Activated T-cell treated with anti-CD3 and anti-CD28 coated beads, Interleukin-2, amount 50 U/mL, for 4 hours (primary cell): ENCODE measurements at regions not wholly inside any gene's neighbourhood (a gene's known extent, or its start where the extent isn't known, plus 50 kb on each side); places are given as distances from the start of the nearest gene placed in this dataset.
A peak's percentile ranks its signal among the peaks of the same experiment; 100 is the strongest.

ENCODE experiments used
- ATAC-seq, 2 donors: fragments of 200-7000 bp; cut with Tn5 transposase; one replicate each; pipeline ENCODE4 v1.10.0; 2021
- DNase-seq: peaks from one replicate; pipeline ENCODE4 v3.0.0-alpha.2; 2020
- H3K27me3 Mint-ChIP-seq: one replicate; pipeline ENCODE4 v1.8.0; 2021; ENCODE audit warnings: low read depth, mixed read lengths
- H3K36me3 Mint-ChIP-seq: one replicate; pipeline ENCODE4 v1.8.0; 2022; ENCODE audit warnings: mixed read lengths; ENCODE audit not compliant: insufficient read depth
- H3K4me1 Mint-ChIP-seq: one replicate; pipeline ENCODE4 v1.8.0; 2021; ENCODE audit warnings: low read depth, mixed read lengths
- H3K4me3 Mint-ChIP-seq: one replicate; pipeline ENCODE4 v1.8.0; 2021; ENCODE audit warnings: mild to moderate bottlenecking, moderate library complexity, mixed read lengths
- H3K9me3 Mint-ChIP-seq: one replicate; pipeline ENCODE4 v1.8.0; 2021; ENCODE audit warnings: mixed read lengths

DNA sequence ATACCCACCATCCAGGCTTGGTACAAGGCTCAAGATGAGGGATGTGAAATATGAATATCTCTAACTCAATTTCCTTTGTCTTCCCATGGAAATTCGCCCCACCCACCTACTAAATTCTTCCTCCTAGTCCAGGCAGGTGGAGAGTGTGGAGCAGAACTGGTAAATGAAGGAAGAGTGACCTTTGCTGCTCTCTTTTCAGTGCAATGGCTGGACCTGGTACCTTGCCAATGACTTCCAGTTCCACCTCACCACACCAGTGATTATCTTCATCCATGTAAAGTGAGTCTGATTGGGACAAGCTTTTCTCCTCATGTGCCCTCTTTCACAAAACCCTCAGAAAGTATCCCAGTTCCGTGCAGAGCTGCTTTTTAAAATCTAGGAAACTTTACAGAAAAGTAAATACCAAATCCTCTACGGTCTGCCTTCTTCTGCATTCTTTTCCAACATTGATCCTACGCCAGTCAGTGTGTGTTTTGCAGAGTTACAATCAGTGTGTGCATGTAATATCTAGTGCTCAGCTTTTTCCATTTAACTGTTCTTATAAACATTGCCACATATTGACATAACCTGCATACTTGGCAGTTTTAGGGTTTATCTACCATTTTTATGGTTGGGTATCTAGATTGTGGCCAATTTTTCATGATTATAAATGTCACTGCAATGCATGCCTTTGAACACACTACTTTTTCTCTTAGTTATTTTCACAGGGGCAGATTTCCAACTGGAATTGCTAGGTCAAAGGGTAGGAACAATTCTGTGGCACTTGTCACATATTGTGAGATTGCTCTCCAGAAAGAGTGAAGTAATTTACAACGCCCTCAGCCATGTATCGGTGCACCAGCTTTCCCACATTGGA, 86.5 kb upstream of the SEC11C start:
- H3K27me3 Mint-ChIP-seq, result peaks cover 21% of the 10 kb centered on the region
- H3K9me3 Mint-ChIP-seq, result no peaks in the 10 kb centered on the region
- no peaks in the 10 kb centered on the region for H3K36me3 Mint-ChIP-seq
- ATAC-seq, result no peak
- DNase-seq, result no peak
- no peak overlapping the region for H3K4me3 Mint-ChIP-seq
- no peaks in the 10 kb centered on the region for H3K4me1 Mint-ChIP-seq

DNA sequence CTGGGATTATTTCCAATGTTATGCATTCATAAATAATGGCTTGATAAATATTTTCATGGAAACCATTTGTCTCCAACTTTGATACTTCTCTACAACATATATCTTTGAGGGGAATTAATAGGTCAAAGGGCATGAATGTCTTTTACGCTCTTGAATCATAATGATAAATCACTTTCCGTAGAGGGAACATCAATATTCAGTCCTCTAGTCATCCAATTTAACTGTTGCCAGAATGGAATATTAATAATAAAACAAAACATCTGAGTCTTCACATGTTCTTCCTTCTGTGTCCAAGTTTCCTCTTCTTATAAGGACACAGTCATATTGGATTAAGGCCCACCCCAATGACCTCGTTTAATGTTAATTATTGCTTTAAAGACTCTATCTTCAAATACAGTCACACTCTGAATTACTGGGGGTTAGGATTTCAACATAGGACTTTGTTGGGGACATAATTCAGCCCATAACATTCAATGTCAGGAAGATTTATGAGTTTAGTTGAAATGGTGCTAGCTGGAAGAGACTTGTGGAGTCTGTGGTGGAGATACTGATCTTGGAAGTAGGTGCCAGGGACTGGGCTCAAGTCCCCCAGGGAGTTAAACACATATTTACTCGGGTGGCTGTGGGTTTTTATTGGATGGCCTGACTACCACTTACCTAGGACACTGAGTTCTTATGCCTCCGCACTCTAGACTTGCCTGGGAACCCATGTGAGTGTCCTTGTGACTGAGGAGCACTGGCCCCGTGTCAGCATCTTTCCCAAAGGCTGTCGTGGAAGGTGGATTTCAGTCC, 85.0 kb upstream of the SEC11C start:
- Mint-ChIP-seq H3K9me3 (no peaks in the 10 kb centered on the region), H3K4me1 (no peaks in the 10 kb centered on the region), H3K27me3 (peaks cover 15% of the 10 kb centered on the region), H3K36me3 (no peaks in the 10 kb centered on the region), H3K4me3 (no peak overlapping the region)
- no peak for ATAC-seq
- no peak for DNase-seq

DNA sequence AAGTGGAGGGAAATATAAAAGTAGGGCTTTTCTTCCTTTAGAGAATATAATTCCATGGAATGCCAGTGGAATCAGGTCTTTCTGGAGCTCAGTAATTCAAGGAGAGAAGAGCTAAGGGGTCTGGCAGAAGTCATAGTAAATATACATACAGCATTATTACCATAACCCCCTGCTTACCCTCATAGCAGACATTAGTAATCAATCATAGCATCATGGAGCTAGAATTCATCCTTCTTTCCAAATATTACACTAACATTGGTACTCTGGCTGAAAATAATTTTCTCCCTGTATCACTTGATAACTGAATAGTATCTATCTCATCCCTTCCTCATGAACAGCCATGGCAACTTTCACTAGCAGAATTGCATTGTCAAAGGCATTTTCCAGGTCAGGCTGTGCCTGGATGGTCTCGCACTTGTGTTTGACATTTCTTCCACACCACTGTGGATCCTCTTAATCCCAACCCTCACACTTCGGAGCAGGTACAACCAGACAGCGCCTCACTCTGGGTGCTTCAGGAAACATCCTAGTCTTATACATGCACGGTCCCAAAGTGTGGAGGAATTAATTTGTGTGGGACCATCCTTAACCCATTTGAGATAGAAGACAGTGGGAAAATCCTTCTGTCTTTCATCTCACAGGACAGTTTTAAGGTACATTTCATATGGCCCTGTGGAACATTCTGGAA, 84.2 kb upstream of the SEC11C start:
- DNase-seq, result no peak
- H3K4me1 Mint-ChIP-seq, result no peaks in the 10 kb centered on the region
- H3K9me3 Mint-ChIP-seq, result no peaks in the 10 kb centered on the region
- ATAC-seq, result no peak
- no peak overlapping the region for H3K4me3 Mint-ChIP-seq
- no peaks in the 10 kb centered on the region for H3K36me3 Mint-ChIP-seq
- peaks cover 16% of the 10 kb centered on the region for H3K27me3 Mint-ChIP-seq

DNA sequence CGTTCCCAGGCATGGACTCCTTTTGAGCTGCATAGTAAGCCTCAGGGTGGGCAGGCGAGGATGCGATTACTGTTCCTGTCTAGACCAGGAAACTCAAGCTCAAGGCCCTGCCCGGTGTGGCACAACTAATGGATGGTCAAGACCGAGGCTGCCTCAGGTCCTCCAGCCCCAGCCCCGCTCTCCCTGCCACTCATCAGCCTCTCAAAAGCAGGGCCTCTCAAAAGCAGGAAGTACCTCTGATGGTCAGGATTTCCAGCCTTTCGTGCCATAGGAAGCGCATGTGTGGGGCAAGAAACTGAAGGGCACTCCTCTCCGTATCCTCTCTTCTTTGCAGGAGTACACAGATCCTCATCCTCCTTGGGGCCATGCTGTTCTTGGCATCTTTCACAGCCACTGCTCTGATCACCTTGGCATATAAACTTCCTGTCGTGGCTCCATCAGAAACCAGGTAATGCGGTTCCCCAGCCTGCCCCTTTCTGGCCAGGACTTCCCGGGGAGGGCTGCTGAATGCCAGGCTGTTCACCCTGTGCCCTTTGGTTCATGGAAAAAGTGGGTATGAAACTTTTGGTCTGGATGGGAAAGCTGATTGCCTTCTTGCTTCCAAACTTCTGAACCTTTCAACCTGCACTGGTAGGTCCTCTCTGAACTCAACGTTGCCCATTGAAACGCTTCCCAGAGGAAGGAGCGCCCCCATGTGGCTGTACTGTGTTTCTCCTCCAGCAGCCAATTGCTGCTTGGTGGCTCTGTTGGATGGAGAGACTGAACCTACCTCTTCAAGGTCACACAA, 82.8 kb upstream of the SEC11C start:
- no peak overlapping the region for H3K4me3 Mint-ChIP-seq
- no peaks in the 10 kb centered on the region for H3K9me3 Mint-ChIP-seq
- ATAC-seq (peak in 1 of 2 donors; percentile 28), DNase-seq (peak; percentile 39)
- peaks cover 15% of the 10 kb centered on the region for H3K27me3 Mint-ChIP-seq
- no peaks in the 10 kb centered on the region for H3K36me3 Mint-ChIP-seq
- H3K4me1 Mint-ChIP-seq, result no peaks in the 10 kb centered on the region

DNA sequence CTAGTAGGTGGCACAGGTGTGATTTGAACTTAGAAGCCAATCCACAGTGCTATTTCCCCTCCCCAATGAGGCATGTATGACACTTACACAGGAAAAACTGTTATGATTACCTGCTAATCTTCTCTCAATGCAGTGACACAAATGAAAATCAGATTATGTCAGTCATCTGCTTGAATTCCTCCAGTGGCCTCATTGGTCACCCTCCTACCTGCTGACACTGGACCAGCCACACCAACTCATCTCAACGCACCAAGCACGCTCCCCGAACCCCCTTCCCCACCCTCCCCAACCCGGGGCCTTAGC, 82.2 kb upstream of the SEC11C start:
- H3K4me1 Mint-ChIP-seq, result no peaks in the 10 kb centered on the region
- no peaks in the 10 kb centered on the region for H3K36me3 Mint-ChIP-seq
- DNase-seq (no peak), ATAC-seq (no peak)
- H3K27me3 Mint-ChIP-seq, result peaks cover 15% of the 10 kb centered on the region
- H3K4me3 Mint-ChIP-seq, result no peak overlapping the region
- H3K9me3 Mint-ChIP-seq, result no peaks in the 10 kb centered on the region

DNA sequence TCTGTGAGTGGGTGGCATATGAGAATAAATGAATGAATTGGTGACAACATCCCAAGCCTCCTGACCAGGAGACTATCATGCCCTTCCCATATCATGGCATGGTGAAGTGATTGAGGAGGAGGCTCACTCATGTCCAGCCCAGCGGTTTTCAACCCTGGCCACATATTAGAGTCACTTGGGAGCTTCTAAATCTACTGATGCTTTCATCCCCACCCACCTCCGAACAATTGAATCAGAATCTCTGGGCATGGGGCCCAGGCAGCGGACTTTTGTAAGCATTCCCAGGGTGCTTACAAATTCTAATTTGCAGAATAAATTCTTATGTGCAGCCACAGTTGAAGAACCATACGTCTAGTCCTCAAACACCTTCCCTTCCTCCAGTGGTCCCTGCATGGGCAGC, 81.7 kb upstream of the SEC11C start:
- no peaks in the 10 kb centered on the region for H3K9me3 Mint-ChIP-seq
- ATAC-seq (no peak), DNase-seq (no peak)
- H3K27me3 Mint-ChIP-seq, result peaks cover 17% of the 10 kb centered on the region
- no peaks in the 10 kb centered on the region for H3K4me1 Mint-ChIP-seq
- no peaks in the 10 kb centered on the region for H3K36me3 Mint-ChIP-seq
- H3K4me3 Mint-ChIP-seq, result no peak overlapping the region

DNA sequence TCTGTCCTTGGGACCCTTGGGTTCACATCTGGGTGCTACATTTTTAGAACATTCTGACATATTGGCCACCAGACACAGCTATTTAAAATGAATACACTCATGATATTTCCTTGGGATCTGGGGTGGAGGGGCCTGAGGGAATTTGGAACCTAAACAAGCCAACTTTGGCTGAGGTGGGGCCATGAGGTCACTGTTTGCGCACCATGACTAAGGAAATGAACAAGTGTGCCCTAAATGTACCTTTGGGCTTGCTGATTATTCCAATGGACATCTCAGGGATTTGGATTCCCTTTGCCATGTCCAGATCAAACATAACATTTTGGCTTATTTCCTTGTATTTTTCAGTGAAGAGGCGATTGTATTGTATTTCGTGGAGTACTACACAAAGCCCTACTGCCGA, 80.5 kb upstream of the SEC11C start:
- Mint-ChIP-seq H3K27me3 (peaks cover 24% of the 10 kb centered on the region), H3K4me3 (no peak overlapping the region), H3K9me3 (no peaks in the 10 kb centered on the region), H3K36me3 (no peaks in the 10 kb centered on the region), H3K4me1 (no peaks in the 10 kb centered on the region)
- DNase-seq (no peak), ATAC-seq (no peak)

DNA sequence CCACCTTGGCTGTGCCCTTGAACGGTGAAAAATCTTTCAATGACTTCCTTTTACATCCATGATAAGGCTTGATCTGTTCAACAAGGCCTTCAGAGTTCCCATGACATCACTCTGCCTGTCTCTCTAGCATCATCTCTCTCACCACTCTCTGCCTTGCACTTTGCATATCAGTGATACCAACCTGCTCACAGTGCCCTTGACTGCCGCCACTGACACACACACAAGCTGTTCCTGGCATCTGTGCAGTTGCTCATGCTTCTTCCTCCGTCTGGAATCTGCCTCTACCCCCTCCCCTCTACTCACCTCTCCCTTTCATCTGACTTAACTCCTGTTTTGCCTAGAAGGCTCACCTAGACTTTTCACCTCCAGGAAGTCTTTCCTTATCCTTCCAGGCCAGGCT, 79.1 kb upstream of the SEC11C start:
- Mint-ChIP-seq H3K27me3 (peaks cover 19% of the 10 kb centered on the region), H3K36me3 (no peaks in the 10 kb centered on the region), H3K9me3 (no peaks in the 10 kb centered on the region), H3K4me1 (no peaks in the 10 kb centered on the region), H3K4me3 (no peak overlapping the region)
- ATAC-seq (no peak), DNase-seq (no peak)

DNA sequence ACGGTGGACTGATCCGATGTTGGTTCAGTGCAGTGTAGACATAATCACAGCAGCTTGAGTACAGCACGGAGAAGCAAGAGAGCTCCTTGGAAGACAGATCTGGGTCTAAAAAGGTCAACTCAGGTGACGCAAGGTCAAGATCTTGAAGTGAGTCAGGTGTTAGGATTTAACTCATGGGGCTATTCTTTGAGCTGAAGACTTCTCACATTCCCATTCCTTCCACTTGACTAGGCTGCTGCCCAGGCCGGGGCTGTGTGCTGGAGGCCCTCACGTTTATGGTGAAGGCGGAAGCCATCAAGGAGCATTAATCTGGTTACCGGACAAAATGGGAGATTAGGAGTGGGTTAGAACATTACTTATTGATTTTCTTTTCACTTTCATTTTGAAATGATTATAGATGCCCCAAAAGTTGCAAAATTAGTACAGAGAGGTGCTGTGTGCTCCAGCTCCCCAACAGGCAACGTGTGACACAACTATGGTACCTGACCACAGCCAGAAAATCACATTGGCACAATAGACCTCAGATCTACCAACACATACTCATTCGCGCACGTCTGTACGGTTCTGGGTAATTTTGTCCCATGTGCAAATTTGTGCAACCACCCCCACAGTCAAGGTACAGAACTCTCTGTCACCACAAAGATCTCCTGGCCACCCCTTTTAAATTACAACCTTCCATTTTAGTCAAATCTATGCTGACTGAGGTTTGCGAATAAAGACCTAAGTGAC, 77.6 kb upstream of the SEC11C start:
- no peaks in the 10 kb centered on the region for H3K36me3 Mint-ChIP-seq
- H3K4me1 Mint-ChIP-seq, result no peaks in the 10 kb centered on the region
- no peak for DNase-seq
- no peaks in the 10 kb centered on the region for H3K9me3 Mint-ChIP-seq
- no peak overlapping the region for H3K4me3 Mint-ChIP-seq
- peaks cover 13% of the 10 kb centered on the region for H3K27me3 Mint-ChIP-seq
- no peak for ATAC-seq

DNA sequence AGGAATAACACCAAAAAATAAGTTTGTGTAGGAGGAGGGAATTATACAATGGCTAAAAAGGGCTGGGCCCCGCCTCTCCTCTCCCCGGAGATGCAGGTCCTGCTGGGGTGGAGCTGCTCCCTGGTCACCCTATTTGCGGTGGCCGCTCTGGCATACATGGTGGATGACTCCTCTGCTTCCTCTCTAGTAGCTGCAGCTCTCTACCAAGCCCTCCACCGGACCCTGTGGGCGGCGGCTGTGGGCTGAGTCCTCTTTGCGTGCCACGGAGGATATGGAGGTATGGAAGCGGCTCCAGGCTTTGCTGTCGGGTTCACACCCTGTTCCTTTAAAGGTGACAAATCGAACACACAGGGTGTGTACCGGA, 77.1 kb upstream of the SEC11C start:
- Mint-ChIP-seq H3K9me3 (no peaks in the 10 kb centered on the region), H3K36me3 (no peaks in the 10 kb centered on the region), H3K4me3 (no peak overlapping the region), H3K4me1 (no peaks in the 10 kb centered on the region), H3K27me3 (peaks cover 13% of the 10 kb centered on the region)
- ATAC-seq, result no peak
- no peak for DNase-seq

DNA sequence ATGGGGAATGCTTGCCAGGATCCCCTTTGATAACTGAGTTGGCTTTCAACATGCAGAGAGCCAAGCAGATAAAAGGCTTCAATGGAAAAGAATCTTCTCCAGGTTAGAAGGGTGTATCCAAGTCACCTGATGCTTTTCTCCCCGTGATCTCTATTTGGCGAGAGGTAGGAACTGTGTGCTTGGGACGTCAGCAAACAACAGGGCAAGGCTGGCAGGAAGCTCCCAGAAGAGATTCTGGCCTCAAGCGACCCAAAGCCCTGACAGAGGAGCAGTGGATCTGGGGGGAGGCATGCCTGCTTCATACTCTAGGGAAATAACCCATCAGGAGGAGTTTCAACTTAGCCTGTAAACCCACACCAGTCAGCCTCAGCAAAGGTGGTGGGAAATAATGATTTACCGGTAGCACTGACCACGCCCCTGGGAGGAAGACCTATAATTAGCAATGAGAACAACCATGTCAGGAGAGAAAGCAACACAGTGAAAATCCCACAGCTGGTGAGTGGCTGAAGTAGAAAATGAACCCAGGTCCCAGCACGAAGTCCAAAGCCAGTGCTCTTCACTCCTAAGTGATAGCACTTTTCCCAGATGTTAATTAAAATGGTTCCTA, 76.3 kb upstream of the SEC11C start:
- H3K4me1 Mint-ChIP-seq, result no peaks in the 10 kb centered on the region
- no peaks in the 10 kb centered on the region for H3K36me3 Mint-ChIP-seq
- no peak for DNase-seq
- H3K4me3 Mint-ChIP-seq, result no peak overlapping the region
- no peaks in the 10 kb centered on the region for H3K9me3 Mint-ChIP-seq
- peaks cover 13% of the 10 kb centered on the region for H3K27me3 Mint-ChIP-seq
- ATAC-seq, result no peak

DNA sequence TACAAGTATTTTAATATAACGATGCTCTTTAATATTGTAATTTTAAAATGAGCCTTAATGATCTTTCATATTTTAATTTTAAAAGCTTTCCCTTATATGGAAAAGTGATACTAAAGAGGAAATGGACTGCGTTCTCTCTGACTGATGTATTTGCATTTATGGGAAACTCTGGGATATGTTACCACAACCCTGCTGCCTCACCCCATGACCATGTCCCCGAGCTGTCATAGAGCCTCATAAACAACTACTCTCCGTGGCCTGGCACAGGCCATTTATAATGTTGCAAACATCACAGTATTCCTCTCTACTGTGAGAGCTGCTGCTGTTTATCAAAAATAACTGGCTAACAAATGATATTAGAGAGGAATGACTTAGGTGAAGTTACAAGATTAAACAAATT, 75.8 kb upstream of the SEC11C start:
- no peak for ATAC-seq
- no peaks in the 10 kb centered on the region for H3K4me1 Mint-ChIP-seq
- H3K27me3 Mint-ChIP-seq, result peaks cover 13% of the 10 kb centered on the region
- DNase-seq, result no peak
- no peak overlapping the region for H3K4me3 Mint-ChIP-seq
- H3K36me3 Mint-ChIP-seq, result no peaks in the 10 kb centered on the region
- H3K9me3 Mint-ChIP-seq, result no peaks in the 10 kb centered on the region

DNA sequence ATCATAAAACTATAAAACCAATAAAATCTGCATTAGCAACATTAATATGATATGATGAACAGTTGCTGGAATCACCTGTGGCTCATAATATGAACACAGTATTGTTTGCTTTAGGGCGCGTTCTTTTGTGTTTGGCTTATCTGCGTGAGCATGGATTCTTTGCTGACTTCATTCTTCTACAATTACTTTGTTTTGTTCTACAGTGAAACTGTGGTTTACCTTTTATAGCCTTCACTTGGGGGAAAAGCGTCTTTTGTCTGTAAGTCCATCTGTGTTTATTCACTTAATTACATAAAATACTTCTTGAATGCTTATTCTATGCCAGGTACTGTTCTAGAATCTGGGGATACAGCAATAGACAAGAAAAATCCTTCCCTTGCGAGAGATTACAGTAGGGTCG, 74.0 kb upstream of the SEC11C start:
- Mint-ChIP-seq H3K4me1 (no peaks in the 10 kb centered on the region), H3K27me3 (peaks cover 11% of the 10 kb centered on the region), H3K36me3 (no peaks in the 10 kb centered on the region), H3K9me3 (no peaks in the 10 kb centered on the region), H3K4me3 (no peak overlapping the region)
- DNase-seq (no peak), ATAC-seq (no peak)
